Mucosa of descending colon (tissue), 3 donors: ENCODE measurements at regions not wholly inside any gene's neighbourhood (a gene's known extent, or its start where the extent isn't known, plus 50 kb on each side); places are given as distances from the start of the nearest gene placed in this dataset.
A peak's percentile ranks its signal among the peaks of the same experiment; 100 is the strongest.

Experiments used
- ATAC-seq: fragments of 200-7000 bp; cut with Tn5 transposase; one replicate; pipeline ENCODE4 v1.9.1; 2020; ENCODE audit warnings: mild to moderate bottlenecking, moderate library complexity
- DNase-seq, 3 donors: peaks; one replicate each; pipeline ENCODE4 v3.0.0-alpha.2; 2020
- H3K36me3 ChIP-seq: fragments of 200-600 bp; one replicate; pipeline ENCODE4 v1.8.0; 2021; ENCODE audit warnings: low read depth, mild to moderate bottlenecking
- H3K4me1 ChIP-seq: fragments of 200-600 bp; one replicate; pipeline ENCODE4 v1.8.0; 2021; ENCODE audit warnings: low read depth, mild to moderate bottlenecking
- H3K4me3 ChIP-seq: fragments of 200-600 bp; one replicate; pipeline ENCODE4 v1.8.0; 2021; ENCODE audit warnings: mild to moderate bottlenecking
- H3K9me3 ChIP-seq: fragments of 200-600 bp; one replicate; pipeline ENCODE4 v1.8.0; 2021; ENCODE audit warnings: mild to moderate bottlenecking
- CTCF ChIP-seq: fragments of 200-600 bp; IDR thresholded peaks from one replicate; pipeline ENCODE4 v1.8.0; 2022; ENCODE audit warnings: antibody characterized with exemption, mild to moderate bottlenecking
- intact Hi-C, 2 donors: fragments of 100-400 bp; cut with DNase I in 1 of 2; cut with micrococcal nuclease in 1 of 2; formaldehyde crosslinking; loops; one replicate each; pipeline versions ENCODE4 v1.11.0 to v1.11.1; 2022; cut with DNase I, micrococcal nuclease
- donor health status: DM: no; HTN: no; CAD: no; lungs with moderate emphysema.
- donor health status: DM: no; HTN: no; CAD: no.
- donor health status: DM: no; HTN: yes; CAD: no.

- Histone ChIP-seq H3K4me3 (no peak overlapping the region), H3K9me3 (no peaks in the 10 kb centered on the region), H3K4me1 (peaks cover 5% of the 10 kb centered on the region), H3K36me3 (no peaks in the 10 kb centered on the region)
- TF ChIP-seq CTCF = no peak
- ATAC-seq = no peak
- intact Hi-C loops = no loop called here
- no peak for DNase-seq
Measured at GRCh38 chr2:150137338-150138069, 350.0 kb downstream of the RND3 start.

- ATAC-seq = no peak
- Histone ChIP-seq H3K36me3 (no peaks in the 10 kb centered on the region), H3K4me3 (no peak overlapping the region), H3K9me3 (no peaks in the 10 kb centered on the region), H3K4me1 (peaks cover 5% of the 10 kb centered on the region)
- no peak for TF ChIP-seq CTCF
- intact Hi-C loops = no loop called here
- DNase-seq = no peak
Measured at GRCh38 chr2:150136893-150137292, 350.6 kb downstream of the RND3 start.

GRCh38 chr2:150136401-150136800 is 351.1 kb downstream of the RND3 start:
- ATAC-seq = no peak
- no peak for TF ChIP-seq CTCF
- no peak for DNase-seq
- H3K4me3 ChIP-seq = no peak overlapping the region
- no peaks in the 10 kb centered on the region for H3K36me3 ChIP-seq
- peaks cover 4% of the 10 kb centered on the region for H3K4me1 ChIP-seq
- intact Hi-C loops = no loop called here
- no peaks in the 10 kb centered on the region for H3K9me3 ChIP-seq

- Histone ChIP-seq H3K36me3 (no peaks in the 10 kb centered on the region), H3K4me3 (no peak overlapping the region), H3K4me1 (no peaks in the 10 kb centered on the region), H3K9me3 (no peaks in the 10 kb centered on the region)
- peak; percentile 31 to 60 (median 36) for DNase-seq
- peak; percentile 86 for ATAC-seq
- intact Hi-C loops = no loop called here
- TF ChIP-seq CTCF = no peak
Measured at GRCh38 chr2:150135223-150135883, 352.1 kb downstream of the RND3 start.

GRCh38 chr2:150134223-150134857 is 353.1 kb downstream of the RND3 start:
- TF ChIP-seq CTCF = no peak
- Histone ChIP-seq H3K9me3 (no peaks in the 10 kb centered on the region), H3K4me1 (no peaks in the 10 kb centered on the region), H3K4me3 (no peak overlapping the region), H3K36me3 (no peaks in the 10 kb centered on the region)
- intact Hi-C loops = no loop called here
- ATAC-seq (no peak), DNase-seq (no peak)
